Islet of Langerhans (tissue), 1 donor: ENCODE measurements at regions not wholly inside any gene's neighbourhood (a gene's known extent, or its start where the extent isn't known, plus 50 kb on each side); places are given as distances from the start of the nearest gene placed in this dataset.
A peak's percentile ranks its signal among the peaks of the same experiment; 100 is the strongest.
"Not testable (repeated sequence)": the region's sequence is repeated elsewhere in the genome, so short reads cannot be mapped to it uniquely, and the experiment has no call there.

Source experiments
- FAIRE-seq: peaks from one replicate; lab custom pipeline; 2011; peaks lifted over from hg19 to GRCh38; lab: Jason Lieb, UNC

DNA sequence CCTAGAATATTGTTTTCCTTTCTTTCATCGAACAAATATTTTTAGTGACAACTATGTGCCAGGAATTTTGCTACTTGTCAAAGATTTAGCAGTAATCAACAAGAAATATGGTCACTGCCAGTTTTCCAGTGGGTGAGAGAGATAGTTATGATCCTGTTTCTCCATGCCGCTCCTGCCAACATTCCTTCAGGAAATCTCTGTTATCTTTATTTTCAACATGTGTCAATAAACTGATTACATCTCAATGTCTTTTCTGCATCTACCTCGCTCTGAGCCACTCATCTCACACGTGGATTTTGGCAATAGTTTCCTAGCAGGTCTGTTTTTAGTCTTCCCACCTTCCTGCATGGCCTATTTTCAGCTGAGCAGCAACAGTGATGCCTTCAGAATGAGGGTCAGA, 650.0 kb upstream of the STXBP6 start:
- no peak for FAIRE-seq

GRCh38 chr14:25698111-25698510, 648.2 kb upstream of the STXBP6 start:
- no peak for FAIRE-seq

DNA sequence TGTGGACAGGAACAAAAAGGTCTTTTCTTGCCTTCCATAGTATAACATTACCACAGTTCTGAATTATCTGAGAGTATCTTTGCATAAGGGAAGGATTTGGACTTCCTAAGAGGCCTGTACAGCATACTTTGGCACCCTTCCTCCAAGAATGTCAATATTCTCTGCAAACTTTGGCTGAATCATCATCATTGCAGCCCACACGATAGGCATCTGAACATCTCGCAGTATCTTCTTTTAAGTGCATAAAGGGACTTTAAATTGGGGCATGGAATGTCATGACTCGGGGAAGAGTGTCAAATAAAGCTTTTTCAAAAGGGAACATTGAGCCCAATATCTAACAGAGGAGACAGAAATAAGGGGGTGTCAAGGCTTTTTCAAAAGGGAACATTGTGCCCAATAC, 646.2 kb upstream of the STXBP6 start:
- FAIRE-seq, result no peak

DNA sequence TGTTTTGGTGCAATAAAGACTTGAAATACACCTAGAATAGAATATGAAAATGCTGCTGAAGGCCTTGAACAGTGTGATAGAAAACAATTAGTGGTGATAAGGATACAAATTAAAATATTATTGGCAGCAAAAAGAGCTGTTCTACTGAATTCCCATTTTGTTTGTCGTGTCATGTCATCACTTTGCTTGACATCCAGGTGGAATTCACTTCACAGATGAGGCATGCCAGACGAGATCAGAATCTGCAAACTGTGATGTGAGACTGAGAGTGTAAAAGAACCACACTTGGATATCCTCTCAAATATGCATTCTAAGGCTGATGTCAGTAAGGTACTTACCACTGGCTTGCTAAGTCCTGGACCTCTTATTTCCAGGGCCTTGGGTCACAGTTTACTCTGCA, 635.1 kb upstream of the STXBP6 start:
- FAIRE-seq, result no peak

- FAIRE-seq, result no peak
Observed at GRCh38 chr14:25680934-25681333, 631.0 kb upstream of the STXBP6 start.

DNA sequence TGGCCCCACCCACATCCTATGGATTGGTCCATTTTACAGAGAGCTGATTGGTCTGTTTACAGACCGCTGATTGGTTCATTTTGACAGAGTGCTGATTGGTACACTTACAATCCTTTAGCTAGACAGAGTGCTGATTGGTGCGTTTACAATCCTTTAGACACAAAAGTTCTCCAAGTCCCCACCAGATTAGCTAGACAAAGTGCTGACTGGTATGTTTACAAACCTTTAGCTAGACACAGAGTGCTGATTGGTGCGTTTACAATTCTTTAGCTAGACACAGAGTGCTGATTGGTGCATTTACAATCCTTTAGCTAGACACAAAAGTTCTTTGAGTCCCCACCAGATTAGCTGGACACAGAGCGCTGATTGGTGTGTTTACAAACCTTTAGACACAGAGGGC, 630.6 kb upstream of the STXBP6 start:
- FAIRE-seq, result not testable (repeated sequence)

DNA sequence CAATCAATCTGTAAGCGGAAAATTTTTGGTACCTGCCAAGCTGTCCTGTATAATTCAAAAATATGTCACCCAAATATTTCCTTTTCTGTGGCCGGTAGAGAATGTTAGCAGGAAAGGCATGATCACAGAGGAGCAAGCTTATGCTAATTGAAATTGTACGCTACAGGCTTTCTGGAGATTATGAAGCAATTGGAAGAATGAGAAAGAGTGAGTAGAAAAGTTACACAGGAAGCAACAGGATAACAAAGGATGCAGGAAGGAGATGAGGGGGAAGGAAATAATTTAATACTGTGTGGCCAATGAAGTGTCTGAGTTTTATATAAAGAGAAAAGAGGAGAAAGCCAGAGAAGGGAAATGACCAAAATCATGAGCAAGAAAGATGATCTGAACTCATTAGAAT, 627.2 kb upstream of the STXBP6 start:
- no peak for FAIRE-seq

DNA sequence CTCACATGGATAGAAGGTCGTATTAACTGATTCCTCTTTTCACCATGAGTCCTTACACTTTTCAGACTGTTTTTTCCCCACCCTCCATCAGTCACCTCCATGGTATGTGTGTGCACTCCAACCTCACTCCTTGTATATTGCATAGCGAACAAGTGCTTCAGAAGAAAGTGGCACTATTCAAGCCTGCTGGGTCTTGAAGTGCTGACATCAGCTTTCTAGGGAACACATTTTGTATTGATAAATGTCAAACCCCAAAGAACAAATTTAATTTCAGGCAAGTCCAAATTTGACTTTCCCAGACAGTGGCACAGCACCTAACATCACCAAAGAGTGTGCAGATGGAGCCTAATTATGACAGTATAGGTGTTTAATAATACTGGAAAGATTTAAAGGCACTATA, 617.4 kb upstream of the STXBP6 start:
- FAIRE-seq, result no peak

GRCh38 chr14:25666877-25667276, 616.9 kb upstream of the STXBP6 start:
- no peak for FAIRE-seq

DNA sequence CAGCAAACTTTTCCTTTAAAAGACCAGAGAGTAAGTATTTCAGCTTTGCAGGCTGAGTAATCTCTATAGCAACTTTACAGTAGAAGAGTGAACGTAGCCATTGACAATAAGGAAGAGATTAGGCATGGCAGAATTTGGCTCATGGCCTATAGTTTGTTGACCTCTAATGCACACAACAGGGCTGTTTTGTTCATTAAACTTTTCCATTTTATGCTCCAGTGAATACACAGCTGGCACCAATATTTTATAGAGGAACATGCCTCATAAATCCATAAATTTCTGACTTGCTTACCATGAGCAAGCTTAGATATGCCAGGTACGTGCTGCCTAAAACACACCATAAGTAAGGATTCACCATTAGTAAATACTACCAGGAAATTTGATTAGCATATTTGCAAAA, 609.0 kb upstream of the STXBP6 start:
- no peak for FAIRE-seq

DNA sequence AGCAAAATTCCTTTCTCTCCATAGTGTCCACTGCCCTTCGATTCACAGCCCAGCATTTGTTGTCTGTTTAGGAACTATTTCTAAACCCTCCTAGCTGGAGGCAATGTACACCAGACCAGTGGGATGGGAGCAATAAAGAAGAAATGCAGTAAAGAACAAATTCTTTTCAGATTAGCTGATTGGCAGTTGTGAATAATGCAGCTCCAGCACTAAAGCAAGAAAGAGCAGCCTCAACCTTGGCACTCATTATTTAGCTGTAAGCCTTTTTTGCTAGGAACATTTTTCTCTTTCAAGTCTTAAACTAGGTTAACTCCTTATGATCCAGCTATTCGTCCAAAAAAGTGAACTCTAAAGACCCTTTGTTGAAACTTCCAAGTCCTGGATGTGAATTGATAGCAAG, 580.5 kb upstream of the STXBP6 start:
- no peak for FAIRE-seq

DNA sequence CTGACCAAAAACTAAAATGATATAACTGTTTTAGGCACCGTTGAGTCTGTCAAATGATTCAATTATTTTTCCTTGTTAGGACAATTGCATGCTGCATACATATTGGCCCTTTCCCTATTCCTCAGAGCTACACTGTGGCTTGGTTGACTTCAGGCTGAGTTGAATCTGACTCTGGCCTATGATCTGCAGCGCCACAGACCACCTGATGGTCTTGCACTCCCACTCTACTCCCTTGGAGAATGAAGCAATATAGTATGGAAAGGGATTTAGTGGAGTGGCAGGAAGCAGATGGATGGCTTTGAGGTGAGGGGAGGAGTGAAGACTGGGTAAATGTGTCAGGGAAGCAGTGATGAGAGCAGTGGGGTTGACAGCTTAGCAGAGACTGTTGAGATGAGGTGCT, 579.0 kb upstream of the STXBP6 start:
- FAIRE-seq, result no peak

GRCh38 chr14:25628390-25628789, 578.4 kb upstream of the STXBP6 start:
- FAIRE-seq, result no peak

DNA sequence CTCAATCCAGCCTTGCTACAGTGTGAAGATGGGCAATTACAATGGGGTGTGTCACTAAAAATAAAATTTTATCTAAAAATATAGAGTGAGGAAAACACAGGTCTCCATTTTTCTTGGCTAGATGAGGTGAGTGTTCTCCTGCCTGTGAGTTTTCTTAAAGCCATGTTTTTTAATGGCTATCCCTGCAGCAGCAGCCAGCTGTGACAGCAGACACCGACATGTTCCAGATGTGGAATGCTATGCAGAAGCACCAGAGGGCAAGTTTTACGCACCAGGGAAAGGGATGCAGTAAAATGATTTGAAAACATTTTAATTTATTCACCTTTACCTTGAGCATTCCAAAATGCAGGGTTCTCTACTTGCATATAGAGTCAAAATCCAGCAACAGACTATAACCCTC, 577.0 kb upstream of the STXBP6 start:
- FAIRE-seq, result no peak

DNA sequence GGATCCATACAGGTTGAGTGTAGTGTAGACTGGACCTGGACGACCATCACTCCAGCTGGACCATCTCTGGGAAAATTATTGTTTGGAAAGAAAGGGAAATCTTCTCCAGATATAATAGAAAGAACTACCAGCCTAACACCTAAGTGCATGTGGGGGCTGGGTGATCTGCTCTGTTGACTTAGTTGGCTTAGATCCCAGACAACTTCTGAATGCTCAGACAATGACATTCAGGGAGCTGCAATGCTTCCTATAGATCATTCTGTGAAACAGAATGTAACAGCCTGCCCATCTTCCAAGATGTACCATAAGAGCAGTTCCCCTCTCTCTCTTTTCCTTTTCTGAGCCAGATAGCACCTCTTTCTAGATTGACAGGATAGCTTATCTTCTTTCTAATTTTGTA, 572.8 kb upstream of the STXBP6 start:
- FAIRE-seq, result no peak

GRCh38 chr14:25620515-25620914, 570.6 kb upstream of the STXBP6 start:
- no peak for FAIRE-seq

- FAIRE-seq, result no peak
Observed at GRCh38 chr14:25615174-25615573, 565.2 kb upstream of the STXBP6 start.

GRCh38 chr14:25607192-25607591, 557.2 kb upstream of the STXBP6 start:
- FAIRE-seq, result no peak

- FAIRE-seq, result no peak
Observed at GRCh38 chr14:25602106-25602505, 552.2 kb upstream of the STXBP6 start.

DNA sequence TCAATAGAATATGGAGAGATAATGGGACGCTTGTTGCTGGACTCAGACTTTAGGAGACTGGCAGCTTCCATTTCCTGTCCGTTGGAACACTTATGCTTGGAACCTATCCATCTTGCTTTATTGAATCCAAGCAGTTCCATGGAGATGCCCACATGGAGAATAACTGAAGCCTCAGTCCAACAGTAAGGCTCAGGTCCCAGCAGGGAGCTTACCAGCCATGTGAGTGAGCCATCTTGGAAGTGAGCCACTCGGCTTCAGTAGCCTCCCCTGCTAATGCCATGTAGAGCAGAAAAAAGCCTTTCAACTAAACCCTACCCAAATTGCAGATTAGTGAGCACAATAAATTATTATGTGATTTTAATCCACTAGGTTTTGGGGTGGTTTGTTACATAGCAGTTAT, 538.8 kb upstream of the STXBP6 start:
- no peak for FAIRE-seq

DNA sequence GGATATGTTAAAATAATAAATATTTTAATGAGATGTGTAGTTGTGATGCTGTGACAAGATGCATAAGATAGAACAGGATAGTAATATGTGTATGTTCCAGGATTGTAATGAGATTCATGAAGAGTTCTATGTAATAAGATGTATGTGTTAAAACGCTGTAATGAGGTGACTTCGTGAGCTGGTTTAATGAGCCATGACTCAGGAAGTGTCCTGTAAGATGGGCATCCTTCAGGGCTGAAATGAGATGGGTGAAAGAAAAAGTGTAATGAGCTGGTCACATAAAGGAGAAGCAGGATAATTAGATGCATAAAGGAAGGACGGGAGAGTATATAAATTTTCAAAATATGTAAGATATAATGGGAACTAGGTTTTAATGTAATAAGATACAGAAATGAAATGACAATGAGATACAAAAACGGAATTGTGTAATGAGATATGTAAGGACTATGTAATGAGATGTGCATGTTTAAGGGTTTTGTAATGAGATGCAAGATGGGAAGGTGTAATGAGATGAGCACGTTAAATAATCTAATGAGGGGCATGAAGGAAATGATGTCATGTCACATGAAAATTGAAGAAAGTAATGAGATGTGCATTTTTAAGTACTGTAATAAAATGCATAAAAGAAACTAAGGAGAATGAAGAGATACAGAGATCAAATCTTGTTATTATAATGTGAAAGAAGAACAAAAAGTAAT, 524.8 kb upstream of the STXBP6 start:
- FAIRE-seq, result no peak

DNA sequence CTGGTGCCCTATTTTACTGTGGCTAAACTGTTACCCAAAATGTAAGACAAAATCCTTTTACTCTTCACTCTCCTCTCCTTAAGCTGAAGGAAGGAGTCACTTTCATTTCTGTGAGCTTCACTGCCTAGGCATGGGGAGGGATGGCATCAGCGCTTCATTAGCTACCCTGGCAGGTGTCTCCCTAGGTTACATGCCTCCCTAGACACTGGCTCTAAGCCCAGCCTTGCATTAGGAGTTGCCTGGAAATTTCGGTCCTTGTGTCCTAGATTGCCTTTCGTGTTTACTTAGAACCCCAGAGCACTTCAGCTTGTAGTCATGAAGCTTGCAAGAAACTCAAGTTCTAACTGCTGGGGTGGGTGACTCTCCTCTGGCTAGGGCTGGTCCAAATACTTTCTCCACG, 520.5 kb upstream of the STXBP6 start:
- FAIRE-seq, result peak; percentile 95

- no peak for FAIRE-seq
Observed at GRCh38 chr14:25557466-25557865, 507.5 kb upstream of the STXBP6 start.

- no peak for FAIRE-seq
Observed at GRCh38 chr14:25552826-25553225, 502.9 kb upstream of the STXBP6 start.

GRCh38 chr14:25551674-25552073, 501.7 kb upstream of the STXBP6 start:
- no peak for FAIRE-seq
